NCI-H1930 (cell line): ENCODE measurements at regions not wholly inside any gene's neighbourhood (a gene's known extent, or its start where the extent isn't known, plus 50 kb on each side); places are given as distances from the start of the nearest gene placed in this dataset.
"Not testable (repeated sequence)": the region's sequence is repeated elsewhere in the genome, so short reads cannot be mapped to it uniquely, and the experiment has no call there.

Source experiments
- DNase-seq, 2 experiments: peaks; one replicate each; lab custom pipeline; 2025; lab: John Stamatoyannopoulos, UW

DNA sequence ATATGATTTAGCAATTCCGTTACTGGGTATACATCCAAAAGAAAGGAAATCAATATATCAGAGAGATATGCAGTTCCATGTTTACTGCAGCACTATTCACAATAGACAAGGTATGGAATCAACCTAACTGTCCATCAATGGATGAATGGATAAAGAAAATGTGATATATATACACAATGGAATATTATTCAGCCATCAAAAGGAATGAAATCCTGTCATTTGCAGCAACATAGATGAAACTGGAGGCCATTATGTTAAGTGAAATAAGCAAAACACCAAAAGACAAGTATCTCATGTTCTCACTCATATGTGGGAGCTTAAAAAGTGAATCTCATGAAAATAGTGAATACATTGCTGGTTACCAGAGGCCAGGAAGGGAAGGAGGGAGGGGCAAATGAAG, 390.8 kb downstream of the ZFHX3 start:
- no peak for DNase-seq

DNA sequence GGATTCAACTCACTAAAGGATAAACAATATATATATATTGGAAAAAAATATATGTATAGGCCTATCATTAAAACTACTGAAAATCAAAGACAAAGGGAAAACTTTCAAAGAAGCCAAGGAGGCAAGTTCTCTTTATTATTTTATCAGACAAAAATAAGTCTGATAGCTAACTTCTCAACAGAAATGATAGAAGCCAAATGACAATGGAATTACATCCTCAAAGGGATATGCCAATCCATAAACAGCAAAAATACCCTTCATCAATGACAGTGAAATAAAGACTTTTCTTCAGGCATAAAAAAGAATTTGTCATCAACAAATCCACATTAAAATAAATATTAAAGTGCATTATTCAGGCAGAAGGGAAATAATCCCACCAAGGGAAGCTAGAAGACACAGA, 393.4 kb downstream of the ZFHX3 start:
- no peak for DNase-seq

DNA sequence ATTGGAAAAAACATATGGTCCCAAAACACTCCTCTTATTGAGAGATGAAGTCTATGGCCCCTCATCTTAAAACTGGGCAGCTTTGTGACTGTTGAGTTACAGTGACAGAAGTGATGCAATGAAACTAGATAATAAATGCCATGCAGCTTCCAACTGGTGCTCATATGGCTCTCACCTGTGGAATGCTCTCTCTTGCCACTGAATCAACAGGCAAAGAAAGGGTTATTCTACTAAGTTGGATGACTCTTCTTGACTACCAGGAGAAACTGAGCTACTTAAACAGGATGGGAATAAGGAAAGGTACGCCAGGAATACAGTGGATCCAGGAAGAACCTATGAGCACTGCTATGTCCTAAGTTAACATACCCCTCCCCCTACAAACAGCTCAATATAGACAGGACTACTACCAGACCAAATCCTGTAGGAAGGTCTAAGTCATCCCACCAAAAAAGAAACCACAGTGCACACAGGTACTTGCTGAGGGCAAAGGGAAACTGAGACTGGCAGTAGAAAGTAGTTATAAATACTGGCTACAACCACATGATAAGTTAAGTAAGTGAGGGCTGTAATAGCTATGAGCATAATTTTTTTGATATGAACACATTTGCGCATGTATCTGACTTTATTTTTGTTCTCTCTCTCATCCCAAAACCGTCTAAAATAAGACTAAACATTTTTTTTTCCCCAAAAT, 398.5 kb downstream of the ZFHX3 start:
- no peak for DNase-seq

DNA sequence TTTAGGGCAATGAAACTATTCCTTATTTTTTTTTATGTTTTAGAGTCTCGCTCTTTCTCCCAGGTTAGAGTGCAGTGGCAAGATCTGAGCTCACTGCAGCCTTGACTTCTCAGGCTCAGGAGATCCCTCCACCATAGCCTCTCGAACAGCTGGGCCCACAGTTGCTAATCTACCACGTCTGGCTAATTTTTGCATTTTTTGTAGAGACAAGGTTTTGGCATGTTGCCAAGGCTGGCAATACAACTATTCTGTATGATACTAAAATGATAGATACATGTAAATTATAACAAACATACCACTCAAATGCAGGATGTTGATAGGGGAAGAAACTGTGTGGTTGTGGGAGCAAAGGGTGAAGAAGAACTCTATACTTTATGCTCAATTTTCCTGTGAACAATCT, 401.3 kb downstream of the ZFHX3 start:
- DNase-seq: no peak

DNA sequence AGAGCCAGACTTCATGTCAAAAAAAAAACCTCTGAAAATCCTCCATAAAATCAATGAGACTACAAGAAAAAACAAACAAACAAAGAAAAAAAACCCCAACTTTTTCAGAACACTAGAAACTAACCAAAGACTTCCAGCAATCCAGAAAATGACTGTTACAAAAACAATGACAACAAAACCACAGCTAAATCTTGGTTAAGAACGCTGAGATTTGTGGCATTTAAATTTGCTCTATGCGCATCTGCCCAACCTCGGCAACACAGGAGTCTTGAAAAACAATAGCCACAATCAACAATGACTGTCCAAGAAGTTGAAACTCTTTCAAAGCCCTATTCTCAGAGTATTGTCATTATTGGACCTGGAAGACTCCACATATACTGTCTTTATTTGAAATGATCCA, 402.4 kb downstream of the ZFHX3 start:
- DNase-seq: no peak

DNA sequence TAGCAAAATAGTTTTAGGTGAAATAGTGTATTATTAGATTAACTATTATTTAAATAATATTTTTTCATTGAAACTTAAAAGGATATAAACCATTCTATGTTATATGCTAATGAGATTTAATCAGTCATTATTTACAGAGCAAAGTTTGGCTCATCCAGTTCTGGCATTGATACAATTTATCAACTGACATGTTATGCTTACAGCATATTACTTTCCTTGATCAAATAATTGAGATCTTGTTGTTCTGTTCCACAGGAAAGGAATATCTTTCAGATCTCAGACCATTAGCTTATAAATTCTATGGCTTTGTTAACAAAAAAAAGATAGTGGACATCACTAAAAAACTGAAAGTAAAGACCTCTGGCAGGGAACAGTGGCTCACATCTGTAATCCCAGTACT, 403.0 kb downstream of the ZFHX3 start:
- no peak for DNase-seq

DNA sequence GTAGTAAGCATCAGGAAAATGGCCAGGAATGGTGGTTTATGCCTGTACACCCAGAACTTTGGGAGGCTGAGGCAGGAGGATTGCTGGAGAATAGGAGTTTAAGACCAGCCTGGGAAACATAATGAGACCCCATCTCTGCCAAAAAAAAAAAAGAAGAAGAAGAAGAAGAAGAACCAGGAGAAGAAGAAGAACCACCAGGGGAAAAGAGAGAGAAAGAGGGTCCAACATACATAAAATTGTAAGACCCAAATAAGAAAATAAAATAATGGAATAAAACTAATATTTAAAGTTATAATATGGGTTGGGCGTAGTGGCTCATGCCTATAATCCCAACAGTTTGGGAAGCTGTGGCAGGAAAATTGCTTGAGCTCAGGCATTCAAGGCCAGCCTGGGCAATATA, 408.4 kb downstream of the ZFHX3 start:
- no peak for DNase-seq

DNA sequence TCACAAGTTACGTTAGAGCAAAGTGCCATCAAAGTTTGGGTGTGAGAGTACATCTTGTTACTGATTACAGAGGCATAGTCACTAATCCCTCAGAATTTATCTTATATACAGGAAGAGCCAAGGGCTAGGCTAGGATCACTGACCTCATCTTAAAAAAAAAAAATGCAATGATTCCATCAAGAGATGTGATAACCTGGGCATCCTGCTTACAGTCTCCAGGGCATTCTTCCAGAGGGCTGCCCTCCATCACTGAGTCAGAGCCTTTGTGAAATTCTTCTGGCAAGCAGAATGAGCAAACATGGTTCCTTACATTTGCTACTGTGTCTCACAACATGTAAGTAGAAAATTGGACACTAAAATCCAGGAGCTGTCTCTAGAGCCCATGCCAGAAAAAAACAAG, 410.6 kb downstream of the ZFHX3 start:
- no peak for DNase-seq

DNA sequence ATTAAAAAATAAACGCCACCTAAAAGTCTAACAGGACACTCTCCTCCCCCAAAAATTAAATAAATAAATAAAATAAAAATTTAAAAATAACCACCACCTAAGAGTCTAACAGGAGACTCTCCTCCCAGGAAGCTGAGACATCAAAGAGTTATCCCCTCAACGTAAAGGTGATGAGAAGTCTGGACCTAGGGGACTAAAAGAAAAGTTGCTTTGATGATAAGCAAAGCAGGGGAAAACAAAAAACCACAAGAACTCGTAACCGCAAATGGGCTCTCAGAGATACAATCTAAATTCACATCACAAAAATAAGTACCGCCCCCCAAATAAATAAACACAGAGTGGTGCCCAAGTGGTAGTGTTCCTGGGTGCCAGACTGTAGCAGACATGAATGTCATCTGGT, 412.2 kb downstream of the ZFHX3 start:
- DNase-seq: no peak

DNA sequence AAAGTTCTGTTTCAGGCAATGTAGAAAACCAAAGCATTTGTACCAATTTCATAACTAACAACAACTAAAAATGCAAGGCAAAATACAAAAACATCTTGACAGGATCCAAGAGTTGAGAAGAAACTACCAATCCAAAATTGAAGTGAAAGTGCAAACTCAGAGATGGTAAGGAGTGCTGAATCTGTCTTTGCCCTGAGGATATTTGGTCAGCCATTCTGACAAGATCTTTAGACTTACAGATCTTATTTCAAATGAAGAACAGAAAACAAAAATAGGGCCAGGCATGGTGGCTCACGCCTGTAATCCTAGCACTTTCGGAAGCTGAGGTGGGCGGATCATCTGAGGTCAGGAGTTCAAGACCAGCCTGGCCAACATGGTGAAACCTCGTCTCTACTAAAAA, 412.8 kb downstream of the ZFHX3 start:
- no peak for DNase-seq

DNA sequence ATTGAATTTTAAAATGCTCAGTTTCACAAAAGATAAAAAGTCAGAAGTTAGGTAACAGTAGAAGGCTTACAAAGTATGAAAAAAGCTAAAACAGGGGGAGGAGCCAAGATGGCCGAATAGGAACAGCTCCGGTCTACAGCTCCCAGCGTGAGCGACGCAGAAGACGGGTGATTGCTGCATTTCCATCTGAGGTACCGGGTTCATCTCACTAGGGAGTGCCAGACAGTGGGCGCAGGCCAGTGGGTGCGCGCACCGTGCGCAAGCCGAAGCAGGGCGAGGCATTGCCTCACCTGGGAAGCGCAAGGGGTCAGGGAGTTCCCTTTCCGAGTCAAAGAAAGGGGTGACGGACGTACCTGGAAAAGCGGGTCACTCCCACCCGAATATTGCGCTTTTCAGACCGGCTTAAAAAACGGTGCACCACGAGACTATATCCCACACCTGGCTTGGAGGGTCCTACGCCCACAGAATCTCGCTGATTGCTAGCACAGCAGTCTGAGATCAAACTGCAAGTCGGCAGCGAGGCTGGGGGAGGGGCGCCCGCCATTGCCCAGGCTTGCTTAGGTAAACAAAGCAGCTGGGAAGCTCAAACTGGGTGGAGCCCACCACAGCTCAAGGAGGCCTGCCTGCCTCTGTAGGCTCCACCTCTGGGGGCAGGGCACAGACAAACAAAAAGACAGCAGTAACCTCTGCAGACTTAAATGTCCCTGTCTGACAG, 420.6 kb downstream of the ZFHX3 start:
- DNase-seq: not testable (repeated sequence)

DNA sequence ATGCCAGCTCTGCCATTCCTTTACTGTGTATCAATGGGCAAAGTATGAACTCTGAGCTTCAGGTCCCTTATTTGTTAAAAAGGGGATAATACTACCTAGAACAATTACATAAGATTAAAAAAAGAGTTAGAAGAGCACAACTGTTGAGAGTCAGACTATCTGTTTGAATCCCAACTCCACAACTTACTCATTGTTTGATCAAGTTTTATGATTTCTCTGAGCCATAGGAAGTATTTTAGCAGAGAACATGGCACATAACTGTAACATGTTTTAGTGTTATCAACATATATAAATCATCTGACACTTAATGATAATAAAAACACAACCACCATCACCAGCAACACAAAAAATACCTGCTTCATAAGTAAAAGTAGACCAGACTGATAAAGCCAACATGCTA, 421.3 kb downstream of the ZFHX3 start:
- no peak for DNase-seq

DNA sequence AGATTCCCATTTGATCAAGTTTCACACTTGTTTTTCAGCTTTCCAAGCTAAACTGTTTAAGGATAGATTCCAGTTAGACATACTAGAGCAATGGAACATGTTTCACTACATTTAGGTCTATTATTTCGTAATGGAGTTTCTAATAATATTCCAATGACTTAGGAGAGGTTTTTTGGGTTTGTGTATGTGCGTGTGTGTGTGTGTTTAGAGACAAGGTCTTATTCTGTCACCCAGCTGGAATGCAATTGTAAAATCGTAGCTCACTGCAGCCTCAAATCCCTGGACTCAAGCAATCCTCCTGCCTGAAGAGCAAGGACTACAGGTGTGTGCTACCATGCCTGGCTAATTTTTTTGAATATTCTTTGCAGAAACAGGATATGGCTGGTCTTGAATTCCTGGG, 426.3 kb downstream of the ZFHX3 start:
- no peak for DNase-seq

DNA sequence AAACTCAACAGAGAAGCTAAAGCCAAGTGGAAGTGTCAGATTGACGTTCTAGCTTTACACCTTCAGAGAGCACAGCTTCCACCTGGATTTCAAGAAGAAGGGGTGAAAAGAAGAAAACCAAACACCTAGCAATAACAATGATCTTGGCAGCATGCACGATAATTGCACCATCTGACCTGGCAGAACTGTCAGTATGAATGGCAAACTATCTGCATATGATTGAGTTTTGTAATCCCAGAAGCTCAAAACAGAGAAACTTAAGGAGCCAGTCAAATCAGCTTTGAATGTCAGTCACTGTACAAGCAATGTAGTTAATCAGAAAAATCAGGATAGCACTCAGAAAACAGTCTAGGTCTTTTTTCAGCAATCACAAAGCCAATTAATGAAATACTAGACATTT, 427.1 kb downstream of the ZFHX3 start:
- no peak for DNase-seq

DNA sequence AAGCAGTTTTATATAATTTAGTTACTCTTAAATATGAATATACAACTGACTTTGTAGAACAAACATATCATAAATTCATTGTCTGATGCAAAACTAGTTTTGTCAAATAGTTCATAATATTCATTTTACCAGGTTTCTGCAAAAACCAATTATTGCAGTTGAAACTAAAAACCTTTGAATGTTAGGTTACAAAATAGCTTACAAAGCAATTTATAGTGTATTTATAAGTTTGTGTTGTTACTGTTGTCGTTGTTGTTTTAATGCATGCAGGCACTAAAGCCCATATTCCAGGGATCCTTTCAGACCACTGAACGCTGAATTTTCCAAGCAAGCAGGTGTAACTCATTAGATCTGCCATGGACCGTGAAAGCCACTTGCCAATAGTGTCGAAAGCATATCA, 427.6 kb downstream of the ZFHX3 start:
- DNase-seq: no peak

DNA sequence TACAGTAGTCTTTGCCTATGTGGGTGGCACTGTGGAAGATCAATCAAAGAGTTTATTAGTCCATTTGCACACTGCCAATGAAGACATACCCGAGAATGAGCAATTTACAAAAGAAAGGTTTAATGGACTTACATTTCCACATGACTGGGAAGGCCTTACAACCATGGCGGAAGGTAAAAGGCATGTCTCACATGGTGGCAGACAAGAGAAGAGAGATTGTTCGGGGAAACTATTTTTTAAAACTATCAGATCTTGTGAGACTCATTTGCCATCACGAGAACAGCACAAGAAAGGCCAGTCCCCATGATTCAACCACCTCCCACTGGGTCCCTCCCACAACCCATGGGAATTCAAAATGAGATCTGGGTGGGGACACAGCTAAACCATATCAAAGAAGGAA, 432.1 kb downstream of the ZFHX3 start:
- no peak for DNase-seq

DNA sequence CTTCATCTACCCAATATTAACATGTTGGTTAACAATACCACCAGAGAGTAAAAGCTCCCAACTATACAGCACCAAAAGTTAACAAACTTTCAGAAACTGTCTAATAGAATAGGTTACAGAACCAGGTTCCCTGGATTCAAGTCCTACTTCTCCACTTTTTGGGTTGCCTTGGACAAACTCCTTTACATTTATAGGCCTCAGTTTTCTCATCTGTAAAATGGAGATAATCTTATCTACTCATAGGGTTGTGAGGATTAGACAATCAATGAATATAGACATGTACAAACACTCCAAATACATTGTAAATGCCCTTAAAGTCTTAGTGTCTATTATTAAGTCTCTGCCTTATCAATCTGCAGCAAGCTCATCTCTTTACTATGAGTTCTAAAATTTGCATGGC, 435.2 kb downstream of the ZFHX3 start:
- DNase-seq: no peak

DNA sequence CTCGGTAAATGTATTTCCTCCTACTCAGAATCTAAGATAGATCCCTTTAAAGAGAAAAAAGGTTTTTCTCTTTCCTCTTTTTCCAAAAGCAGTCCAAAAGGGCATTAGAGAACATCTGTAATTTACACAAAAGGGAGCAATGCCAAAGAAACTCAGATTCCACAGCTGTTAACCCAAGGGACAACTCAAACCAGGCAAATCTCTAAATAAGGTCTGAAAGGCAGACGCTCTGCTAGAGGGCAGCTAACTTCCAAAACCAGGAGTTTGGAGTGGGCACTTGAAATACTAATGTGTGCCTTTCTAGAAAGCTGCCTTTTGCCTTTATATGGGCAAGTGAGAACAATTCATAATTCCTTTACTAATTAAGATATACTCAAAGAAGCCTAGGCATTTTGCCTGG, 435.7 kb downstream of the ZFHX3 start:
- no peak for DNase-seq

DNA sequence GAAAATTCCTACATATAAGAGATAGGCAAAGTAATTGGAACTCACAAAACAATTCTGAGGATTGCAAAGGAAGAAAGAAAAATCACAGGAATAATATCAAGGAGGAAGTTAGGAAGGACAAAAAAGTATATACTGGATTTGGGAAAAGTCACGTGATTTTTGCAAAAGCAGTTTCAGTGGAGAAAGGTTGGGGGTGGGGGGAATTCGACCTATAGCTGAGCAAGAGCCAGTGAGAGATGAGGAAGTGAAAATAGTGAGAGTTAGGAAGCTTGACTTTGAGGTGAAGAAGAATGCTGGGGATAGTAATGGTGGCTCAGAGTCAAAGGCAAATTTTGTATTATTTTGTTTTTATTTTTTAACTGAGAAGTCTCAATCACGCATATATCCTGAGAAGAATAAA, 438.0 kb upstream of the PMFBP1 start:
- no peak for DNase-seq

DNA sequence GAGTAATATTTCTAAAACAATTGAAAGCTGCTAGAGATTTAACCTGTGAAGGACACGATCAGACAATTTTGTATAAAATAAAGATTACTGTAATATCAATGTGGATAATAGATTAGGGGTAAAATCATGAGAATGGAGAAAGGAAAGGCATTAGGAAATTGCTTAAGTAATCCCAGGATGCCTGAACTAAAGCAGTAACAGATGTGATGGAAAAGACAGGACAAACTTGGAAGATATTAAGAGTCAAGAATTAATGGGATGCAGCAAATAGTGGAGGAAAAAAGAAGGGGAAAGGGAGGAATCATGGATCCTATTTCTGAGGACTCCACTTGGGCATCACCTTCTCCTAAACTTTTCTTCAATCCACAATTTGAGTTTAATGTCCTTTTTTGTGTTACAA, 437.1 kb upstream of the PMFBP1 start:
- no peak for DNase-seq

DNA sequence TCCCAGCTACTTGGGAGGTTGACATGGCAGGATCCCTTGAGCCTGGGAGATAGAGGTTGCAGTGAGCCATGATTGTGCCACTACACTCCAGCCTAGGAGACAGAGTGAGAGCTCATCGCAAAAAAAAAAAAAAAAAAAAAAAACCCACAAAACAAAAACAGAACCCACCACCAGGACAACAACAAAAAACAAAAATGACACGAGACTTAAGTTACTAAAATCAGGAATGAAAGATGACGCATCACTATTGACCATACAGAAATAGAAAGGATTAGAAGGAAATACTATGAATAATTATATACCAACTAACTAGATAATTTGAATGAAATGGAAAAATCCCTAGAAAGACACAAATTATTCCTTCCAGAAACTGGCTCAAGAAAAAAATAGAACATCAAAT, 432.4 kb upstream of the PMFBP1 start:
- DNase-seq: no peak

DNA sequence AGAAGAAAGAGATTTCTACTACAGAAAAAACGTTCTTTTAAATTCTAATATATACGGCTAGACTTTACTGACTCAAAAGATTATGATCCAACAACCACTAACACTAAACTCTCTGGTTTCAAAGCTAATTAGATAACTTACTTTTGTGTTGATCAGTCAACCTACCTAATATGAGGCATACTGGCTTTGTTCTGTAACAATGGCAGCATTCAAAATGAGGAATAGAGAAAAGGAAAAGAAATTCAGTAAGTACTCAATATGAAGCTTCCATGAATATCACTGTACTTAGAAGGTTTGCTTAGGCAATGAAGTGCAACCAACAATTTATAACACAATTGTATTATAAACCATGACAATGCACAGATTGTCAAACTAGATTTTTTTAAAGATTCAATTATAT, 430.5 kb upstream of the PMFBP1 start:
- DNase-seq: no peak

DNA sequence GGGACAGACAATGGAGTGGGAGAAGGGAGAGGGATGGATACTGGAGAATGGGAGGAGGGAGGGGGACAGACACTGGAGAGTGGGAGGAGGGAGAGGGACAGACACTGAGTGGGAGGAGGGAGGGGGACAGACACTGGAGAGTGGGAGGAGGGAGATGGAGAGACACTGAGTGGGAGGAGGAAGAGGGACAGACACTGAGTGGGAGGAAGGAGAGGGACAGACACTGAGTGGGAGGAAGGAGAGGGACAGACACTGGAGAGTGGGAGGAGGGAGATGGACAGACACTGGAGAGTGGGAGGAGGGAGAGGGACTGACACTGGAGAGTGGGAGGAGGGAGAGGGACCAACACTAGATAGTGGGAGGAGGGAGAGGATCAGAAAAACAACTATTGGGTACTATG, 426.7 kb upstream of the PMFBP1 start:
- DNase-seq: no peak

DNA sequence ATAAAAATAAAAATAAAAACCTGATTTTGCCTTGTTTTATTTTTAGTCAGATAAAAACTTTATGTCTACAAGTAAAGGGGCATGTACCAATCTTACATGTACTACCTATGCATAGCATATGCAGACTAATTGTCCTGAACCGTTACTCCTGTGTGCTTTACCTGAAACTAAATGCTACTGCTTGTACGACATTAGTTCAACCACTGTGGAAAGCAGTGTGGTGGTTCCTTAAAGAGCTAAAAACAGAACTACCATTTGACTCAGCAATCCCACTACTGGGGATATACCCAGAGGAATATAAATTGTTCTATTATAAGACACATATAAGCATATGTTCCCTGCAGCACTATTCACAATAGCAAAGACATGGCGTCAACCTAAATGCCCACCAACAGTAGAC, 426.0 kb upstream of the PMFBP1 start:
- DNase-seq: no peak
